NAMALWA (cell line): ENCODE measurements at regions not wholly inside any gene's neighbourhood (a gene's known extent, or its start where the extent isn't known, plus 50 kb on each side); places are given as distances from the start of the nearest gene placed in this dataset.

Experiments
- DNase-seq: peaks from one replicate; pipeline ENCODE4 v3.0.0-alpha.2; 2015; ENCODE audit warnings: low spot score

DNA sequence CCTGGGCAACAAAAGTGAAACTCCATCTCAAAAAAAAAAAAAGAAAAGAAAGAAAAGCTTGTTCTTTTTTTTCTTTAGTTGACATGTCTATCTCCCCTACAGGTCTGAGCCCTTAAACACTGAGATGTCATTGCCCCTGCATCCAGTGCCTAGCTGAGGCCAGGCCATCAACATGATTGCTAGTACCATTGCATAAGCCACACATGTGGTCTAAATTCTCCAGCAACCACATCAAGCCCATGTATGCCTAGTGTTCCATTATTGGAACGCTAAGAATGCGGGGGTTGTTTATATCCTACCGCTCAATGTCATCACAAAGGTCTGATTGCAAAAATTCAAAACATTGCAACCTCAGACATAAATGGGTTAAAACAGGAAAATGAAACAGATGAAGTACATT, 62.7 kb downstream of the NPTX2 start:
- no peak for DNase-seq

DNA sequence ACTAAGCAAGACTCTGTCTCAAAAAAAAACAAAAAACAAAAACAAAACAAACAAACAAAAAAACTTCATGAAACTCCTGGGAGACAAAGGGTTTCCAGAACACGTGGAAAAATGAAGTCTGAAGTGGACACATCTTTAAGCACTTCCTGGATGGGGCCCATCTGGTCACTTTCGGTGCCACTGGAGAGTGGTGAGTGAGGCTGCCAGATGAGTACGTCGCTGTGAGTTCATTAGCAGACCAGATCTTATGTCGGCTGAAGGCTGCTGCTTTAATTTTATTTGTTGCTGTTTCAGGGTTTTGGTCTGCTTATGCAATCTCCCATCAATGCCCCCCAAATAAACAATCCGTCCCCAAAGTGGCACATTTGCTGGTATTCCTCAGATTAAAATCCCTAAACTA, 64.4 kb downstream of the NPTX2 start:
- DNase-seq, result no peak

DNA sequence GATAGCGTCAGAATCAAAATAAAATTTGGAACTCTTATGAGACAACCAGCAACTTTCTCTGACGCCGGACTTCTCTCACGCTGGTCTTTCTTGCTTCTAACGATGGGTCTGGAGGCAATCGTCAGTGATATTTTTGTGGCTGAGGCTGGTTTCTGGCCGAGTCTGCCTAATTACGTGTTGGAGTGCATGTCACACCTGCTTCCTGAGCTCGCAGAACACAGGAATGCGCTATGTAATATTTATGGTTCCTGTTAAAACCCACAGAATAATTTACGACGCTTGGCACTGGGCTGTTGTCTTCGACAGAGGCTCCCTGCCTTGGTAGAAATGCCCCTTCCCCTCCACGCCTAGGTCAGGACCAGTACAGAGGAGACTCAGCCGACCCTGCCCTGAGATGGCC, 64.9 kb downstream of the NPTX2 start:
- no peak for DNase-seq

DNA sequence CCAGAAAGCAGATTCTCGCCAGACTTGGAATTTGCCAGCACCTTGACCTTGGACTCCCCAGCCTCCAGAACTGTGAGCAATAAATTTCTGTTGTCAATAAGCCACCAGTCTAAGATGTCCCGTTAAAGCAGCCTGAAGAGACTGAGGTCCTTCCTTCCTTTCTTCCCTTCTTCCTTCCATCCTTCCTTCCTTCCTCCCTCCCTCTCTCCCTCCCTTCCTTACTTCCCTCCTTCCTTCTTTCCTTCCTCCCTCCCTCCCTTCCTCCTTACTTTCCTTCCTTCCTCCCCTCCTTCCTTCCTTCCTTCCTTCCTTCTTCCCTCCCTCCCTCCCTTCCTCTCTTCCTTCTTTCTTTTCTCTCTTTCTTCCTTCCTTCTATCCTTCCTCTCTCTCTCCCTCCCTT, 66.4 kb downstream of the NPTX2 start:
- no peak for DNase-seq

DNA sequence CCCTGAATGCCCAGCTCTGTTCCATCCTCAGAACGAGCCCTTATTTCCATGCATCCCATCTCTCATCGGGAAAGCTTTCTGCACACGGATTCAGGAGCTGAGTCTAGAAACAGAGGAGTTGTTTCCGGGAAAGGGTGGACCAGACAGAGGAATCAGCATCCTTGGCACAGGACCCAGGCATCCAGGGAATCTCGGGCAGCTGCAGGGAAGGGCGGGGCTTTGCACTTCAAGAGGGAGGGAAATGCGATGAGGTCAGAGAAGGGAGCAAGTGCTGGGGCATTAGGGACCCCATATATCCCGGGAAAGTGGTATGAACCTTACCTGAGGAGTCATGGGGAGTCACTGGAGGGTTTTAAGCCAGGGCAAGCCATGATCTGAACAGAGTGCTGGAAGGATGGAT, 68.5 kb downstream of the NPTX2 start:
- no peak for DNase-seq

DNA sequence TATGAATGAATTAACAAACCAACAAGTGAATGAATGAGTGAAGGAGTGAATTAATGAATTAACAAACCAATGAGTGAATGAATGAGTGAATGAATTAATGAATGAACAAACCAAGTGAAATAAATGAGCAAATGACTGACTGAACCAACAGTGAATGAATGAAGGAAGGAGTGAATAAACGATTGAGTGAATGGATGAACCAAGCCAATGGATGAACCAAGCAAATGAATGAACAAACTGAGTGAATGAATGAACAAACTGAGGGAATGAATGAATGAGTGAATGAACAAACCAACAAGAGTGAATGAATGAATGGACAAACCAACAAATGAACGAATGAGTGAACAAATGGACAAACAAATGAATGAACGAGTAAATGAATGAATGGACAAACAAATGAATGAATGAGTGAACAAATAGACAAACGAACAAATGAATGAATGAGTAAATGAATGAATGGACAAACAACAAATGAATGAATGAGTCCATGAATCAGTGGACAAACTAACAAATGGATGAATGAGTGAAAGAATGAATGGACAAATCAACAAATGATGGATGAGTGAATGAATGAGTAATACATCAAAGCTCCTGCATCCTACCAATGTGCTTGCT, 69.5 kb downstream of the NPTX2 start:
- no peak for DNase-seq

DNA sequence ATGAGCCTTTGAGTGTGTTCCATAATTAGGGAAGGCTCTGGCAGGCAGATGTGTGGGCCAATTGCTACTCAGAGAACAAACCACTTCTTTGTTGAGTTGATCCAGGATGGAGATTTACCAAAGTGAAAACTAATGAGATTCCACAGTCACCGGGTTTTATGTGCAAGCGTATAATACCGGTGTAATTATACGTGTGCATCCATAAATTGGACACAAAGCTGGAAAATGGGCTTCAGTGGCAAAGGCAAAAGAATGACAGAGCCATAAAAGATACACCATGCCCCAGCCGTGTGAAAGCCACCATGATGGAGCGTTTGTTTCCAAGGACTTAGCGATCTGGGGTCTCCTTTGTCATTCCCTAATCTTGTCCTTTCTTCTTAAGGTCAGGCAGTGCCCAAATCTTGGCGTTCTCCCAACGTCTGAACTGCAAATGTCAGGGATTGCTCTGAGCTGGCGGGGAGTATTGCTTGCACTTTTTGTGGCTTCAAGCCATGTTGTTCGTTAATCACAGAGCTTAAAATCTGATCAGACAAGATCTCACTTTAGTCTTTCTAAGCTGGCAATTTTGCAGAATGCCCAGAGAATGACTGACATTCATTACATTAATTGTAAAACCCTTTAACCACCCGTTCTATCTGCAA, 70.1 kb downstream of the NPTX2 start:
- peak; percentile 13 for DNase-seq

DNA sequence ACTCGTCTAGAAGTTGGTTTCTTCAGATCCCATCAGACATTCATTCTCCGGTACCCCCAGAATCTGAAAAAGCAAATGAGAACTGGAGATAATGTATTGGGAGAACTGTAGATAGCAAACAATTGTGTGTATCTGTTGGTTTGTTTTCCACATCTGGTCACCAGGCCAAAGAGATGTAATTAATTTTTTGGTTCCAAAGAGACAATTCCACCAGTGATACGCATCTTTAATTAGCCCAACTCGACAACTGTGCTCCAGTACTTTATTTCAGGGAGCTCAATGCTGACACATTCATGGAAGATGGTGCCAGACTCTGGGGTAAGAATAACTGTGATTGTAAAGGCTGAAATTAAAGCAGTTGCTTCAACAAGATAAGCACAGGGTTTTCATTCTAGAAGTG, 74.5 kb downstream of the NPTX2 start:
- DNase-seq, result no peak

DNA sequence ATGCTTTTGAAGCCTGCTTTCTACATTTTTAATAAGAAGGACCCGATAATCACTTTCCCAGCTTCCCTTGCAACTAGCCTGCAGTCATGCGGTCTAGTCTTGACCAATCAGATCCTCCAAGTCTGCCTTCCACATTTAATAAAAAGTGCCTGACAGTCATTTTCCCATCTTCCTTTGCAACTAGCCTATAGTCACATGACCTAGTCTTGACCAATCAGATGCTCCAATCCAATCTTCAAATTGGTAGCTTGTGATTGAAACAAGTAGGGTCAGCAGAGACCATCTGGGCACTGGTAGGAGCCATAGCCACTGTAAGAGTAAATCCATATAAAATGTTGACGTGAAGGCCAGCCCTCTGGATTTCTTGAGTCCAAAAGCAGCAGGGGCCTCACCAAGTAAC, 80.0 kb downstream of the NPTX2 start:
- DNase-seq, result peak; percentile 34

DNA sequence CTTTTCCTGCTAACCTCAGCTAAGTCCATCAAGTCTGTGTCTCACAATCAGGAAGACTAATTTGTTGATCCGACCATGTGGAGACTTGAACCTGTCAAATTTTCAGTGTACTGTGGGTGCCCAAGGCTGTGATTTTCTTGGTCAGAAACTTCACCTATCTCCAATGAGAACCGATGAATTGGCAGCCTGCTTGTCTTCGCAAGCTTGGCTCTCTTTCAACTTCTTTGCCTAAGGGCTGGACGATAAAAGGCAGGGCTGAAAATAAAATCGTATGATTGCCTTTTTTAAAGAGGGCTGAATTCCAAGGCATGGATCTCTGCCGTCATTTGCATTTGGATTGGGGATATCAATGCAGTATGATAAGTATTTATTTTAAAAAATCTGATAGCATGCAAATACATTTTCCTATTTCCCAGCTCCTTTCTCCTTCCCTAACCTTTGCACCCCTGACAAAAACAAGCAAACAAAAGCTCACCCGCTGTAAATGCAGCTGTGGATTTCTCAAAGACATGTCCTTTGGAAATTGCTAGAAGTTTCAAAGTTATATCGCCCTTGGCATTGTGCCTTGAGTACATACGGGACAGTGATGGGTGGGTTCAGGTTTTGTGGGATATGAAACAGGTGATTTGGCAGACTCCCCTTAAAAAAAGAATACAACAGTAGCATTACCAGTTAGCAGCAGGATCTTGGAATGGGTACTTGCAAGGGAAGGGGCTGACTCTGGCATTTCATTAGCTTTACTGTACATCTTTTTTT, 80.6 kb downstream of the NPTX2 start:
- no peak for DNase-seq

DNA sequence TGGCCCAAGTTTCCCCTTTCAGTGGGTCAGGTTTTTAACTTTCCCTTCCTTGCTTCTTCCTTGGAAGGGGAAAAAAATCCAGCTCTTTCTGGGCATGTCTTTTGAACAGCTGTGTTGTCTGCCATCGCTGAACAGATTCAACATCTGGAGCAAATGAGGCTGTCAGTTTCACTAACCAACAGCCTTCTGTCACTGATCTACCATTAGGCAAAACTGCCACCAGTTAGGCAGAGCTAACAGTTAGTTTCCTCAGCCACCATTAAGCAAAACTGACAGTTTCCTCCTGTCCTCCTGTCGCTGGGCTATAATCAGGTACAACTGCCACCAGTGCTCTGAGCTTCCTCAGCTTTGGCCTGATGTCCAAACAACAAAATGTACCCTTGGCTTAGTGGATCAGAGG, 81.9 kb downstream of the NPTX2 start:
- no peak for DNase-seq

DNA sequence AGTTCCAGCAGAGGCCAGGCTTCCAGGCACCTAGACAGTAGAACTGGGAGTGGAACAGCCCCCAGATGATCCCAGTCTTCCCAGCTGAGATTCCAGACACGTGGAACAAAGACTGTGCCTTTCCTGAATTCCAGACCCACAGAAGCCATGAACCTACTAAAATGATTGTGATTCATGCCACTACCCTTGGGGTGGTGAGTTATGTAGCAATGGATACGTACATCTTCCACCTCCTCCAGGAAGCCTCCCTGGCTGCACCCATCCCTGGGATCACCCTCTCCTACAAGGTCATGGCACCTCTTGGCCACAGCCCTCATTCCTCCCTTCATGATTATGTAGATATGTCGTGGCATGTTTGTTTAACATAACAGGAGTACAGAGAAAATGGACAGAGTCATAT, 83.4 kb downstream of the NPTX2 start:
- DNase-seq, result no peak

DNA sequence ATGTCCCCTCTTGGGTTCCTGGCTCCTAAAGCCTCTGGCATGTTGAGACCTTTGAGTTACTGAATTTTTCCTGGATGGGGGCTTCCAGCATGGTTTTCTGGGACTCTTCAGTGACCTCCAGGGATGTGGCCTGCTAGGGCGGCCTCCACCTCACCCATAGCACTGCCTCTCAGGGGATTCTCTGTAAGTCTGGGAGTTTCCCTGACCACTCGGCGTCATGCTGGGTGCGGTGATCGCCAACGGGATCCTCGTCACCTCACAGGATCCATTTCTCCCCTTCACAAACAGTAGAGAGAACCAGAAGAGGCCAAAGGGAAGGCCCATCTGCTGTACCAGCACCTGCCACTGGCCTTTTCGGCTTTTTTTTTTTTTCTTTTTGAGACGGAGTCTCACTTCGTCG, 84.3 kb downstream of the NPTX2 start:
- no peak for DNase-seq

DNA sequence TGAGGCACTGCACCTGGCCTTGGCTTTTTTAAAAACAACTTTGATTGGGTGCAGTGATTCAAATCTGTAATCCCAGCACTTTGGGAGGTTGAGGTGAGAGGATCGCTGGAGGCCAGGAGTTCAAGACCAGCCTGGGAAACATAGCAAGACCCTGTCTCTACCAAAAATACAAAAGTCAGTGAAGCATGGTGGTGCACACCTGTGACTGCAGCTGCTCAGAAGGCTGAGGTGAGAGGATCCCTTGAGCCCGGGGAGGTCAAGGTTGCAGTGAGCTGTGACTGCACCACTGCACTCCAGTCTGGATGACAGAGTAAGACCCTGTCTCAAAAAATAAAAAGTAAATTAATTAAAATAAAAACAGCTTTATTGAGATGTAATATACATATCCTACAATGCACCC, 84.9 kb downstream of the NPTX2 start:
- DNase-seq, result peak; percentile 27

DNA sequence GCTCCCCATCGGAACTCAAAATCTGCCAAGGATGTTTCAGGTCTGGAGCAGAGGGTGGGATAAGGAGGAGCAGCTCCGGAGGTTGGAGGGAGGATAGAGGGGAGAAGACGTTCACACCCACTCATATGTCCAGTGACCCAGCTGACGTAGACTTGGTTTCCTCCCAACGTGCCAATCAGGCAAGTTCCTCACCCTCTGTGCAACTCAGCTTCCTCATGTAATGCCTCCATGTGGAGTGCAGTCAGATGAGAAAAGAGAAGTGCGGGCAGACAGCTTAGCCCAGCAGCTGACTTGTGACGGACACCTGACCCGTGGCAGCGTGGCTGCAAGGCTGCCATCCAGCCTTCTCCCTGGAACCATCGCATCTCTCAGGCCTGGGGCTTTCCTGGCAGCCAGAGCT, 86.8 kb downstream of the NPTX2 start:
- no peak for DNase-seq

DNA sequence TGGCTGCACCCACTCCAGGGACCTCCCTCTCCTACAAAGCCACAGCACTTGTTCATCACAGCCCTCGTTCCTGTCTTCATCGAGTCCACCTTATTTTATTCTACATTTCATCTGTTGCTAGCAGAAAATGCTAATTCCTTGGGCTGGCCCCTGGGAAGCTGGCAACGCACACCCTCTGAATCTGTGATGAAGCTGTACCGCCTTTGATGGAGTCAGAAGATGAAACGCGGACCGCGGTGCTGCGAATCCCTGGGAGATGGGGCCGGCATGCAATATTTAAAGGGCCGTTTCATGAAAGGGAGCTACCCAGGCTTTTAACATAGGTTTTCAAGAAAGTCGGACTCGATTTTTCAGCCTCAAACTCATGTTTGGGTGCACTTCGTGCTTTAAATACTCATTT, 88.5 kb downstream of the NPTX2 start:
- DNase-seq, result no peak

DNA sequence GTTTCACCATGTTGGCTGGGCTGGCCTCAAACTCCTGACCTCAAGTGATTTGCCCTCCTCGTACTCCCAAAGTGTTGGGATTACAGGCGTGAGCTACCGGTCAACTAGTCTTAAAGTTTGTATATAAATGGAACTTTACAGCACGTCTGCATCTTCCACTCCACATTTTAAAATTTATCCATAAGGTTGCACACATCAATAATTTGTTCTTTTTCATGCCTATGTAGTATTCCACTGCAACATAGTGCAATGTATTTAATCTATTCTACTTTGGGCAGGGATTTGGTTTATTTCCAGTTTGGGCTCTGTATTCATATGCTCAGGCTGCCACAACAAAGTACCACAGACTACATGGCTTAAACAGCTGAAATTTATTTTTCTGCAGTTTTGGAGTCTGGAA, 90.0 kb downstream of the NPTX2 start:
- no peak for DNase-seq

DNA sequence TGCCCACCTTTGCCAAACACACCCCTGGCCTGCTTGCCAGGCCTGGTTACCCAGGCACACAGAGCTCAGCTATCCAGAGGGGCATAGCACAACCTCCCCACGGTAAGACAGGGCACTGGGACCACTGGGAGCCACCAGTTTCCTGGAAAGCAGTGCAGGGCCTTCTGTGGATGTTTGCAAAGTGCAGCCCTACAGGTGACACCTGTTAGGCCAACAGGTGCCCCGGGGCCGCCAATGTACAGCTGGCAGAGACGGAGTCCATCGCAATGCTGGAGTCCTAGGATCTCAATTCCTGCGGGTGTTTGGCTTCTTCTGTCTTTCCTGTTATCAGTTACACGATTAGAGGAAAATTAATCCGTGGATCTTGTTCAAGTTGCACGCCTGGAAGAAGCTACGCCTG, 94.9 kb downstream of the NPTX2 start:
- no peak for DNase-seq

DNA sequence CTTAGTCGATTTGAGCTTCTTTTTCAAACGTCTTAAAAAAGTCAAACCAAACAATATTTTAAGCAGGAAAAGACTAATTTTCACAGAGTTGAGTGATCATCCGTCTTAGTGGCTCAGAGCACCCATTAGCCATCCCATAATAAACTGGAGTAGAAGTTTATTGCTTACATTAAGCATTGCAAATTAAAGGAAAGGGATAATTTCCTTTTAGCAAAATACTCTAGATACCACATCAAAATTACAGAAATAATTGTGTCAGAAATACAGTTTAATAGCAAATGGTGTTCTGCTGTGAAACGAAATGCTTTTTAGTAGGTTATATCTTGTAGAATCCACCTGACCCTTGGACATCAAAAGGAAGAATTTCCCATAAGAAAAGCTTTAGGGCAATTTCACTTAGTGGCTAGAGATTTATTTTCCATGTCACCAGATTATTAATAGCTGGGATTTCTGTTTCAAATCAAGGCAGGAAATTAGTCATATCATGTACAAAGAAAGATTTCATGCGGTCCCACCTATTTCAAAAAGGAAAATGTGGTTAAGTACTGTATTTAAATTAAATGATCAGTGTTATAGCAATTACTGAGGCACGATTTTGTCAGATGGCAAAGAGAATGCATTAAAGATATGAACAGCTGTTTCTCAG, 96.2 kb downstream of the NPTX2 start:
- DNase-seq, result no peak

DNA sequence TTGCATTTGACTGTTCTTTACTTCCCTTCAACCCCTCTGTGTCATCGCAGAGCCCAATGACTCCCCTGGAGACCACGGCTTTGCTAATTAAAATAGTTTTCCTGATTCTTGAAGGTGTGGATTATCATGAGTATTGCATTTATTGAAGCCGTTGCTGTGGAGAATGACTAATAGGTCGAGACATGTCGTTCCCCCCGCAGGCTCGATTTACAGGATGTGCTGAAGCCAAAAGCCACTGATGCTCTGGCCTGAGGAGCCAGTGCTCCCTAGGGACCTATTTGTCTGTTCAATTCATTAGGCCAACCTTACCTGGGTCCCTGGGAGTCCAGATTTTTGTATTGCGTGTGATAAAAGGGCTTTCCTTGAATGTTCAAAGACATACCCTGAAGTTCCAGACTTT, 102.3 kb downstream of the NPTX2 start:
- DNase-seq, result no peak

DNA sequence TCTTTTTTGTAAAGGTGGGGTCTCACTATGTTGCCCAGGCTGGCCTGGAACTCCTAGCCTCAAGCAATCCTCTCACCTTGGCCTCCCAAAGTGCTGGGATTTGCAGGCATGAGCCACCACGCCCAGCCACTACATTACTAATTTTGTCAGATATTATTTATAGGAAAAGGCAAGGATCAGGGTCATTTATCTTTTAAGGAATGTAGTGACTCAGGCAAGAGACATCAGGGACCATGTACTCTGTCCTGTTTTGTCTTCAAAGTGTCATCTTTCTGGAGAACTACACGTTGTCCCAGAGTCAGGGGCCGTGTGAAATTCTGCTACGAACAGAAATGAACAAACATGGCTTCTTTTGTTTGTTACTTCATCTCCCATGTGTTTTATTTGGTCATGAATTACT, 105.3 kb downstream of the NPTX2 start:
- no peak for DNase-seq

DNA sequence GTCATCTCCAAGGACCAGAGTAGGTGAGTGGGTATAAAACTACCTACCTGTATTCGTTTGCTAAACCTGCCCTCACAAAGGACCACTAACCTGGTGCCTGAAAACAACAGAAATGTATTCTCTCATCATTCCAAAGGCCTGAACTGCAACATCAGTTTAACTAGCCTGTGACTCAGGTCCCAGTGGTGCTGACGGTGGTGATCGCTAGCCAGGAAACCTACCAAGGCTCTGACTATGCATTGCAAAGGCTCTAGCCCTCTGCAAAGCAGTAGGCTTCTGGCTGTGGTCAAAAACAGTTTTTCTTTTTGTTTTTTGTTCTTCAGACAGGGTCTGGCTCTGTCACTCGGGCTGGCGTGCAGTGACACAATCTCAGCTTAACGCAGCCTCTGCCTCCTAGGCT, 107.5 kb downstream of the NPTX2 start:
- DNase-seq, result no peak

DNA sequence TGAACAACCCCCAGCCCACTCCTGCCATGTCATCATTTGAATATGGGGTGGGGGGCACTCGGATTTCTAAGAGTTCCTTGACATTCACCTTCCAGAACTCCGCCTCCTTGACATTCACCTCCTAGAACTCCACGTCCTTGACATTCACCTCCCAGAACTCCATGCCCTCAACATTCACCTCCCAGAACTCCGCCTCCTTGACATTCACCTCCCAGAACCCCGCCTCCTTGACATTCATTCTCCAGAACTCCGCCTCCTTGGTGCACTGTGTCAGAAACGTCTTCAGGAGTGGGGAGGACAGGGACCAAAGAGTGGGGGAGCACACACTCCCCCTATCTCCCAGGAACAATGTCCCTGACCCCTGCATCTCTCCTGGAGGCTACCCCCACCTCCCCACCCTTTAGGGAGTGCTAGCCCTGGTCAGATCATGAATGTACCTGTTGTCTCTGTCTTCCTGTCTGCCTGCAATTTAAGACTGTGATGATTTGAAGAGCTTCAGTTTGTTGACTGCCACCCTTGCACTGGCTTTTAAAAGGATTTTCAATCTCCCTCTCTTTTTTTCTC, 110.1 kb downstream of the NPTX2 start:
- DNase-seq, result no peak
